ENCODE measurements at regions not wholly inside any gene's neighbourhood (a gene's known extent, or its start where the extent isn't known, plus 50 kb on each side); places are given as distances from the start of the nearest gene placed in this dataset.
"Not testable (repeated sequence)": the region's sequence is repeated elsewhere in the genome, so short reads cannot be mapped to it uniquely, and the experiment has no call there.

DNA sequence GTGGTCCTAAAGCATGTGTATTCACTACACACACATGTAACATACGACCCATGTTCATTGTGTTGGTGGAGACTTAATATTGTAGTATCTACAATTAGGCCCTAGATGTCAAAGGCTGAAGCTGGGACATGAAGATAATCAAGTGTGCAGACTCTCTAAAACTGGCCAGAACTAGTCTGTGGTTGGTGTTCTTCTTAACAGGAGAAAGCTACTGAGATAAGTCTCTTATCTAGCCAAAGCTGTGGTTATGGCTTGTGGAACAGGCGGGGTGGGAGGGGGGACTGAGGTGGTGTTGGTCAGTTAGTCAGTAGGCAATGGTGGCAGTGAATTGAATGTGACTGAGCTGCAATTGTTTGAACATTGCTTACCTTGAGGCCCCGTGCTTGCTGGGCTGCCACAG lies 112.7 kb upstream of the SLC24A2 start:
- no peak overlapping the region for H3K27ac ChIP-seq
- TF ChIP-seq ZFX (IDR thresholded peaks at IDR 0.05) (no peak), CTCF (conservative IDR thresholded peaks at IDR 0.05) (no peak)

GRCh38 chr9:19896161-19896560 lies 107.3 kb upstream of the SLC24A2 start:
- no peak overlapping the region for H3K27ac ChIP-seq

DNA sequence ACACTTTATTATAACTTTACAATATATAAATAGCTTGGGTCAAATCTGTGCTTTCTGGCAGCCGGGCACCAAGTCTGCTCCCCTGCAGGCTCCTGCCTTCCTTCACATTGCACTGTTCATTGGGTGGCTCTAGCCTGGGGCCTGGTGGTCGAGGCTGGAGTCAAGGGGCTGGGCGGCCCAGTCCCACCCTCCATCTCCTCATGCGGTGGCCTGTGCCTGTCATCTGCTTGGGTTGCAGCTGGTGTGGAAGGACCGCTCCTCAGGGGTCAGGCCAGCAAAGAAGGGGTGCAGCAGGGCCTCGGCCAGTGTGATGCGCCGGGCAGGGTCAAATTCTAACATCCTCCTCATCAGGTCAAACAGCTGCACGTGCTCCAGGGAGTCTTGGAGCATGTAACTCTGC lies 106.7 kb upstream of the SLC24A2 start:
- not testable (repeated sequence) for H3K27ac ChIP-seq

More at GRCh38 chr9:19896161-19896560, 107.3 kb upstream of the SLC24A2 start:
- TF ChIP-seq ZFX (IDR thresholded peaks at IDR 0.05) (no peak), CTCF (conservative IDR thresholded peaks at IDR 0.05) (no peak)

- TF ChIP-seq ZFX (IDR thresholded peaks at IDR 0.05) = no peak
- no peak for TF ChIP-seq CTCF (conservative IDR thresholded peaks at IDR 0.05)
- no peak overlapping the region for H3K27ac ChIP-seq
Measured at GRCh38 chr9:19895006-19895405, 106.2 kb upstream of the SLC24A2 start.

GRCh38 chr9:19885608-19886007 lies 96.8 kb upstream of the SLC24A2 start:
- TF ChIP-seq CTCF (conservative IDR thresholded peaks at IDR 0.05) (no peak), ZFX (IDR thresholded peaks at IDR 0.05) (no peak)
- H3K27ac ChIP-seq = no peak overlapping the region

GRCh38 chr9:19879062-19879461 lies 90.2 kb upstream of the SLC24A2 start:
- no peak overlapping the region for H3K27ac ChIP-seq
- no peak for TF ChIP-seq ZFX (IDR thresholded peaks at IDR 0.05)
- TF ChIP-seq CTCF (conservative IDR thresholded peaks at IDR 0.05) = no peak

DNA sequence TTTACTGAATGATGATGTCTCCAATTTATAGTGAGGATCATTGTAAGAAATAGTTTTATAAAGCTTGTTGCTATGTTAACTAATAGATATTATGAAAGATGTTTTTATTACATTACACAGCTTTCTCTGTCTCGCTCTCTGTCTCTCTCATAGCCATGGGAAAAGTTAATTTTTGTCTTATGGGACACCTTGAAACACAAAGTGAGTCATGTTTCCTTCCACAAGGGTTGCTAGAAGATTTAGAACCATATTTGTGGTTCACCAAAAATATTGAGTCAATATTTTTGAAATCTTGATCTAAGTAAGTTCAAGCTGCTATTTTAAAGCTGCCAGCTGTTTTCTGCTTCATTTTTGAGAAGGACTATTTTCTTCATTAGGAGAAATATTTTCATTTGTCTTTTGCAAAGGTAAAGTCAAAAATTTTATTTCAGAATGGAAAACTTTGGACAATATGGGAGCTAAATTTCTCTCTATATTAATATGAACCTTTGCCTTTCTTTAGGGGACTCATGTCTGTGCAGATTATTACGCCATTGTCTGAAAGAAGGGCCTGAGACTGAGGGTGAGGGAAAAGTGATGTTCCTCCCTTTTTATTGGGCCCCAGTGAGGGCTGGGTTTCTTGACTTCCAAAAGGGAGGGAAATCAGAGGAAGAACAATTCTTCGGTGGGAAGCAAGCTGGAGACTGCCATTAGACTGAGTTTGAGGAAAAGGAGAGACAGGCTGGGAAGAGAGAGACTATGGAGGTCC lies 87.9 kb upstream of the SLC24A2 start:
- TF ChIP-seq ZFX (IDR thresholded peaks at IDR 0.05) = no peak
- TF ChIP-seq CTCF (conservative IDR thresholded peaks at IDR 0.05) = no peak
- no peak overlapping the region for H3K27ac ChIP-seq

- TF ChIP-seq CTCF (conservative IDR thresholded peaks at IDR 0.05) (no peak), ZFX (IDR thresholded peaks at IDR 0.05) (no peak)
- H3K27ac ChIP-seq = no peak overlapping the region
Measured at GRCh38 chr9:19875291-19875920, 86.6 kb upstream of the SLC24A2 start.

- H3K27ac ChIP-seq = not testable (repeated sequence)
Measured at GRCh38 chr9:19873188-19873587, 84.4 kb upstream of the SLC24A2 start.

Data from C4-2B (cell line).